ENCODE measurements at regions not wholly inside any gene's neighbourhood (a gene's known extent, or its start where the extent isn't known, plus 50 kb on each side); places are given as distances from the start of the nearest gene placed in this dataset.

DNA sequence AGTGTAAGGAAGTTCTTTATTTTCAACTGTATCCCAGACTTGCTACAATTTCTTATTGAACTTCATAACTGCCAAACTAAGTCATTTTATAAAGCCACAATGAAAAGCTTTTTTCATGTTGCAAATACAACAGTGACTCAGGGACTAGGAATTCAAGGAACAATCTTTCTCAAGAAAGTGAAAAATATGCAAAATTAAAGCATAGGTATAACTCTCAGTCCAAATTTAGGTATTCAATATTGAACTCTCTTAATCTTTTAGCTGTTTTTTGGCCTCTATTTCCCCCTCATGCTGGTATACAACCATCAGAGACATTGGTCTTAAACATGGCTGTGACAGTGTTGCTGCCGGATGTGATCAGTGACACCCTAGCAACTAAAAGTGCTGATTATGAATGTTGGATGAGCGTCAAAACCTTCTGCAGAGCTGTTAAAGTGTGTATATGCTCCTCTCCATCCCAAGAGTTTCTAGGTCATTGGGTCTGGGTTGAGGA, 476.9 kb downstream of the ZNF385D start:
- Mint-ChIP-seq H3K9me3 (ENCODE audit: unreplicated experiment) (peaks cover 6% of the 10 kb centered on the region), H3K27me3 (ENCODE audit: unreplicated experiment) (no peaks in the 10 kb centered on the region), H3K4me3 (ENCODE audit: unreplicated experiment) (no peak overlapping the region), H3K4me1 (ENCODE audit: unreplicated experiment) (peaks cover 29% of the 10 kb centered on the region), H3K27ac (ENCODE audit: unreplicated experiment) (peak overlapping the region; percentile 76), H3K36me3 (ENCODE audit: unreplicated experiment) (no peaks in the 10 kb centered on the region)
- DNase-seq (ENCODE audit: extremely low spot score, unreplicated experiment) = no peak
- no peak for TF ChIP-seq CTCF (IDR thresholded peaks at IDR 0.05)

DNA sequence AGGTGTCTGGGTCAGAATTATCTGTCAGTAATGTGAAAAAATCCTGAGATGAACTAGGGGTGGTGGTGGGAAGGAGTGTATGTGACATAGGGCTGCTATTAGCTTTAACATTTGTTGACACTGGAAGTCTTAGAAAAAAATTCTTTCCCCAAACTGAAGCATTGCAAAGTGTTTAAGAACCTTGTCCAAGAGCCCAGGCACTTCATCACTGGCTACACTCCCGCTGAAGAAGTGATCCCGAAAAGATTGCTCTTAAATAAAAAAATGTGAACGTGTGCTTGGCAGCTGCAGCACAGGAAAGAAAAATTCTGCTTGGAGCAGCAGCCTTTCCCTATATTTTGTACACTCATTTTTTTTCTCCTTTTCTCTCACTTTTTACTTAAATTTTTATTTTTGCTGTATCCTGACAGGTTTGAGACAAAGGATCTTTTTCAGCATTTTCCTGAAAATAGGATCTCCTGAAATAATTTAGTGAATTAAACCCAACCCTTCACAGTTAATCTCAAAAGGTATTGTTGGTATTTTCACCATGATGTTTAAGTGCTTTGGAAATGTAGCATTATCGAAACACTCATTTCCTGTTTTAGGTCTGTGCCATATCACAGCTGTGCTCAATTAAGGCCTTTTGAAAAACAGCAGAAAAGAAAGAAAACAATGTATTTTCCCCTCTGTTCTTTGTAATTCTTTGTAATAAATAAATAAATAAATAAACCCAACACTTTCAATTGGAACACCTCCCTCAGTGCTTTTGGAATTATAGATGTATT, 477.6 kb downstream of the ZNF385D start:
- TF ChIP-seq CTCF (IDR thresholded peaks at IDR 0.05) = no peak

GRCh38 chr3:21271606-21272016, 479.4 kb downstream of the ZNF385D start:
- H3K9me3 Mint-ChIP-seq (ENCODE audit: unreplicated experiment) = peaks cover 6% of the 10 kb centered on the region
- no peak overlapping the region for H3K27ac Mint-ChIP-seq (ENCODE audit: unreplicated experiment)
- TF ChIP-seq CTCF (IDR thresholded peaks at IDR 0.05) = no peak
- H3K4me3 Mint-ChIP-seq (ENCODE audit: unreplicated experiment) = no peak overlapping the region
- no peaks in the 10 kb centered on the region for H3K36me3 Mint-ChIP-seq (ENCODE audit: unreplicated experiment)
- no peak for DNase-seq (ENCODE audit: extremely low spot score, unreplicated experiment)
- H3K27me3 Mint-ChIP-seq (ENCODE audit: unreplicated experiment) = no peaks in the 10 kb centered on the region
- peaks cover 29% of the 10 kb centered on the region for H3K4me1 Mint-ChIP-seq (ENCODE audit: unreplicated experiment)

More for the DNA sequence above, 477.6 kb downstream of the ZNF385D start:
- DNase-seq (ENCODE audit: extremely low spot score, unreplicated experiment) = no peak
- Mint-ChIP-seq H3K27me3 (ENCODE audit: unreplicated experiment) (no peaks in the 10 kb centered on the region), H3K4me3 (ENCODE audit: unreplicated experiment) (no peak overlapping the region), H3K27ac (ENCODE audit: unreplicated experiment) (peak overlapping the region; percentile 76), H3K9me3 (ENCODE audit: unreplicated experiment) (peaks cover 6% of the 10 kb centered on the region), H3K4me1 (ENCODE audit: unreplicated experiment) (peaks cover 29% of the 10 kb centered on the region), H3K36me3 (ENCODE audit: unreplicated experiment) (no peaks in the 10 kb centered on the region)

GRCh38 chr3:21269882-21270281, 481.1 kb downstream of the ZNF385D start:
- no peak overlapping the region for H3K27ac Mint-ChIP-seq (ENCODE audit: unreplicated experiment)
- H3K9me3 Mint-ChIP-seq (ENCODE audit: unreplicated experiment) = no peaks in the 10 kb centered on the region
- DNase-seq (ENCODE audit: extremely low spot score, unreplicated experiment) = no peak
- H3K4me1 Mint-ChIP-seq (ENCODE audit: unreplicated experiment) = peaks cover 29% of the 10 kb centered on the region
- no peak for TF ChIP-seq CTCF (IDR thresholded peaks at IDR 0.05)
- no peaks in the 10 kb centered on the region for H3K36me3 Mint-ChIP-seq (ENCODE audit: unreplicated experiment)
- no peaks in the 10 kb centered on the region for H3K27me3 Mint-ChIP-seq (ENCODE audit: unreplicated experiment)
- H3K4me3 Mint-ChIP-seq (ENCODE audit: unreplicated experiment) = no peak overlapping the region

GRCh38 chr3:21260507-21260906, 490.5 kb downstream of the ZNF385D start:
- Mint-ChIP-seq H3K36me3 (ENCODE audit: unreplicated experiment) (no peaks in the 10 kb centered on the region), H3K27ac (ENCODE audit: unreplicated experiment) (no peak overlapping the region), H3K27me3 (ENCODE audit: unreplicated experiment) (peaks cover 2% of the 10 kb centered on the region), H3K4me3 (ENCODE audit: unreplicated experiment) (no peak overlapping the region), H3K4me1 (ENCODE audit: unreplicated experiment) (no peaks in the 10 kb centered on the region), H3K9me3 (ENCODE audit: unreplicated experiment) (no peaks in the 10 kb centered on the region)
- no peak for DNase-seq (ENCODE audit: extremely low spot score, unreplicated experiment)
- no peak for TF ChIP-seq CTCF (IDR thresholded peaks at IDR 0.05)

Measured in osteocyte (in vitro differentiated cells).